ENCODE measurements at regions not wholly inside any gene's neighbourhood (a gene's known extent, or its start where the extent isn't known, plus 50 kb on each side); places are given as distances from the start of the nearest gene placed in this dataset.
"Not testable (repeated sequence)": the region's sequence is repeated elsewhere in the genome, so short reads cannot be mapped to it uniquely, and the experiment has no call there.

GRCh38 chr4:106527316-106527715, 158.7 kb upstream of the GIMD1 start:
- POLR2A ChIA-PET, result no interaction called here
- CTCF ChIA-PET, result no interaction called here
- H3K4me3 ChIP-seq (ENCODE audit: low read depth, low read length), result no peak overlapping the region
- TF ChIP-seq CTCF (IDR thresholded peaks at IDR 0.05; ENCODE audit: insufficient read depth, low read length, missing control alignments), result no peak
- DNase-seq (ENCODE audit: low read depth, low spot score), result no peak

DNA sequence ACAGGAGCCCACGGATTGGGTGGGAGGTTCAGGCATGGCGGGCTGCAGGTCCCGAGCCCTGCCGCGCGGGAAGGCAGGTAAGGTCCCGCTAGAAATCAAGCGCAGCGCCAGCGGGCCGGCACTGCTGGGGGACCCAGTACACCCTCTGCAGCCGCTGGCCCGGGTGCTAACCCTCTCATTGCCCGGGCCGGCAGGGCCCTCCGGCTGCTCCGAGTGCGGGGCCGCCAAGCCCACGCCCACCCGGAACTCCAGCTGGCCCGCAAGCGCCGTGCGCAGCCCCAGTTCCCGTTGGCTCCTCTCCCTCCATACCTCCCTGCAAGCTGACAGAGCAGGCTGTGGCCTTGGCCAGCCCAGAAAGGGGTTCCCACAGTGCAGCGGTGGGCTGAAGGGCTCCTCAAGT, 156.8 kb upstream of the GIMD1 start:
- POLR2A ChIA-PET; DNase-seq (ENCODE audit: low read depth, low spot score); H3K4me3 ChIP-seq (ENCODE audit: low read depth, low read length): not testable (repeated sequence)
- CTCF ChIA-PET, result interaction anchor here (0.8 kb wide), 1 partner anchor 63 kb away, joined by 3 read pairs; no protein-coding TSS in a partner anchor

DNA sequence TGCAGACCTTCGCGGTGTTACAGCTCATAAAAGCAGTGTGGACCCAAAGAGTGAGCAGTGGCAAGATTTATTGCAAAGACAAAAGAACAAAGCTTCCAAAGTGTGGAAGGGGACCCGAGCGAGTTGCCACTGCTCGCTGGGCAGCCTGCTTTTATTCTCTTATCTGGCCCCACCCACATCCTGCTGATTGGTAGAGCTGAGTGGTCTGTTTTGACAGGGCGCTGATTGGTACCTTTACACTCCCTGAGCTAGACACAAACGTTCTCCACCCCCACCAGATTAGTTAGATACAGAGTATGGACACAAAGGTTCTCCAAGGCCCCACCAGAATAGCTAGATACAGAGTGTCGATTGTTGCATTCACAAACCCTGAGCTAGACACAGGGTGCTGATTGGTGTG, 156.2 kb upstream of the GIMD1 start:
- H3K4me3 ChIP-seq (ENCODE audit: low read depth, low read length); POLR2A ChIA-PET; DNase-seq (ENCODE audit: low read depth, low spot score): not testable (repeated sequence)
- CTCF ChIA-PET, result interaction anchor here (2.0 kb wide), 1 partner anchor 11 kb away, joined by 4 read pairs; no protein-coding TSS in a partner anchor

DNA sequence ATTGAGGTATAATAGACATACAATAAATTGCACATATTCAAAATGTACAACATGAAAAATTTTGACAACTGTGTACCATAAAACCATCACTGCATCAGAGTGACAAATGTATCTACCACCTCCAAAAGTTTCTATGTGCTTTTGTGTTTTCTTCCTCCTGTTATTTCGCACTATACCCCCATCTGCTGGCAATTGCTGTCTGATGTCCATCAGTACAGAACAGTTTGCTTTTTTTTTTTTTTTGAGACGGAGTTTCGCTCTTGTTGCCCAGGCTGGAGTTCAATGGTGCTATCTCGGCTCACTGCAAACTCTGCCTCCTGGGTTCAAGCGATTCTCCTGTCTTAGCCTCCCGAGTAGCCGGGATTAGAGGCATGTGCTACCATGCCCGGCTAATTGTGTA, 154.3 kb upstream of the GIMD1 start:
- no peak for DNase-seq (ENCODE audit: low read depth, low spot score)
- peak; percentile 14 for TF ChIP-seq CTCF (IDR thresholded peaks at IDR 0.05; ENCODE audit: insufficient read depth, low read length, missing control alignments)
- ChIA-PET POLR2A (no interaction called here), CTCF (interaction anchor here (1.0 to 1.4 kb wide), 3 partner anchors 19 to 257 kb away, joined by 3 to 8 read pairs (median 6); no protein-coding TSS in a partner anchor)
- no peak overlapping the region for H3K4me3 ChIP-seq (ENCODE audit: low read depth, low read length)

- POLR2A ChIA-PET, result no interaction called here
- no peak overlapping the region for H3K4me3 ChIP-seq (ENCODE audit: low read depth, low read length)
- no peak for TF ChIP-seq CTCF (IDR thresholded peaks at IDR 0.05; ENCODE audit: insufficient read depth, low read length, missing control alignments)
- CTCF ChIA-PET, result interaction anchor here (1.2 kb wide), 1 partner anchor 11 kb away, joined by 4 read pairs; no protein-coding TSS in a partner anchor
- DNase-seq (ENCODE audit: low read depth, low spot score), result no peak
Measured at GRCh38 chr4:106512706-106513105, 144.1 kb upstream of the GIMD1 start.

- ChIA-PET CTCF (no interaction called here), POLR2A (no interaction called here)
- DNase-seq (ENCODE audit: low read depth, low spot score), result no peak
- no peak for TF ChIP-seq CTCF (IDR thresholded peaks at IDR 0.05; ENCODE audit: insufficient read depth, low read length, missing control alignments)
- no peak overlapping the region for H3K4me3 ChIP-seq (ENCODE audit: low read depth, low read length)
Measured at GRCh38 chr4:106507440-106507839, 138.9 kb upstream of the GIMD1 start.

DNA sequence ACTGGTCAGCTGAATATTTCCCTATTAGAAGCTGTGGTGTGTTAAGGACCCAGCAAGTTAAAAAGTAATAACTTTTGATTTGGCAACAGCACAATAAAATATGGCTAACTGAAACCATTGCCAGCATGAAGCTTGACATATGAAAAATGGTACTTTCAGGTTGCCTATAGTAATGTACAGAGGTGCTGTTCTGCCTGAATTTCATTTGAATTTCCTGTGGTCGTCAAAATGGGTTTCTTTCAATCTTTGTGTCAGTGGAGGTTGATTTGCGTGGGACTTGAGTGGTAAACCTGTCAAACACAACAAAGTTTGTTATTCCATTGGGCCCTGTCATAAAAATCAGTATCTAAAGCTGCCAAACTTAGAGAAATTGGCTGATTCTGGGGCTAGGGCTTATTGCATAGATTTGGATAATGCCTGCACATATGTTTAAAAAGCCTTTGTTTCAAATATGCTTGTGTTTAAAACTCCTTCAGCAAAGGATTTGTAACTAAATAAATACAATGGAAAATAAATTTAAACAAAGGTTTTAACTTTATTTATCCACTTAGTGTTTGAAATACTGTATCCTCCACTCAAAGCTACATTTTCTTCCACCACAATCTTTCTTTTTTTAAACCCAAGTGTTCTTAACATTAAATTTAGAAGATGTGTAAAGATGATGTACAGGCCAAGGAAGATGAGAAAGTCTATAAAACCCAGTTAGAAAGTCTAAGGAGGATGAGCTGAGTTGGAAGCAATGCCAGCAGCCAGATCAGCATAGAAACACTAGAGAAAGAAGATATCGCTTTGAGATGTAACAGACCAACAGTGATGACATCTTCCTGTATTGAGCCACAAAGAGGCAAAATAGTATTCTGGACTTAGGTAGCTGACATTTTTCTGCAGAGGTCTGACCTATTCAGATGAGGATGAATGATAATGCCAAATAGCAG, 134.8 kb upstream of the GIMD1 start:
- no peak for TF ChIP-seq CTCF (IDR thresholded peaks at IDR 0.05; ENCODE audit: insufficient read depth, low read length, missing control alignments)
- H3K4me3 ChIP-seq (ENCODE audit: low read depth, low read length), result no peak overlapping the region
- ChIA-PET POLR2A (no interaction called here), CTCF (interaction anchor here (0.7 to 4.7 kb wide), 20 partner anchors 9 to 395 kb away, joined by 3 to 65 read pairs (median 3); partner anchors contain the start of gene GIMD1)
- DNase-seq (ENCODE audit: low read depth, low spot score), result no peak
